ENCODE measurements at regions not wholly inside any gene's neighbourhood (a gene's known extent, or its start where the extent isn't known, plus 50 kb on each side); places are given as distances from the start of the nearest gene placed in this dataset.

DNA sequence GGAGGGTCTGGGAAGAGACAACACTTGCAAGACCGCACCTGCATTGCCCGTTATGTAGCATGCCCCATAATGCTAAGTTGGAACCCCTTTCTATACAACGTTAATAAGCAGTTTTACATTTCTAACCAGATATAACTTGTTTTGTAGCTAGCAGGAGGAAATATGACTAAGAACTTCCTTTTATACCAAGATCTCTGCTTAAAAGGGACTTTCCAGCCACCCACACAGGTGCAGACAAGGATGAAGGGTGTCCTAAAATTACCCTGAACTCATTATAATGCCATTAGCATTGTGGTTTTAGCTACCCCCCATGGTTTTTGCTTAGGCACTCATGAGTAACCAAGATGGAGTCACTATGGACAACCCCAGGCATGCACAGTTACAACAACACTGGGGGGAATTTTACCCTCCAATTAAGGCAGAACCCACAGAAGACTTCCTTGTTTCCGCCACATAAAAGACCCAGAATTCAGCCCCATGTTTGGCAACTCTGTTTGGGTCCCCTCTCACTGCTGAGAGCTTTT is 362.8 kb downstream of the CBLN2 start:
- H3K36me3 ChIP-seq, result no peaks in the 10 kb centered on the region
- DNase-seq, result no peak
- intact Hi-C loops (cut with DNase I; ENCODE audit: low total_unique reads) (no loop called here), in situ Hi-C loops (cut with MboI; ENCODE audit: low sequenced_read_pairs in 4 of 4) (no loop called here)
- H3K4me1 ChIP-seq, result no peaks in the 10 kb centered on the region
- TF ChIP-seq CTCF (IDR thresholded peaks at IDR 0.05 in 4 of 5, conservative IDR thresholded peaks at IDR 0.05 in 1 of 5), result no peak
- TF ChIP-seq POLR2A (IDR thresholded peaks at IDR 0.05), result no peak
- no peak overlapping the region for H3K27ac ChIP-seq
- H3K27me3 ChIP-seq, result no peaks in the 10 kb centered on the region
- H3K9me3 ChIP-seq, result no peaks in the 10 kb centered on the region
- ATAC-seq, result no peak
- H3K4me3 ChIP-seq, result no peak overlapping the region

DNA sequence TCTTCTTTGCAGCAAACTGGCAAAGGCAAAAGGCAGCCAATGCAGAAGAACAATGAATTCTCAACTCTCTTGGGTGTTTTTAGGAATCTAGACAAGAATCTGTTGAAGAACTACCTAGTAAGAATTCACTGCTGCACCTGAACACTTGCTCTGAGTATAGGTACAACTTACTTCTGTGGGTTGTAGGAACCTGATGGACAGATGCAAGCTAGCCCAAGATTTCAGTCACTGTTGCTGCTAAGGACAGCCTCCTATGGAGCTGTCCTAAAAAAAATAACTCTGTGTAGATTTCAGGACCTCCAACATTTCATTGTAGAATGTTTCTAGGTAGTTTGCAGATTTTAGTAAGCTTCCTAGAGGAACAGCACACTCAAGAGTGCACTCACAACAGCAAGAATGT is 363.5 kb downstream of the CBLN2 start:
- Histone ChIP-seq H3K9me3 (no peaks in the 10 kb centered on the region), H3K27me3 (no peaks in the 10 kb centered on the region), H3K4me1 (no peaks in the 10 kb centered on the region), H3K36me3 (no peaks in the 10 kb centered on the region), H3K4me3 (no peak overlapping the region), H3K27ac (no peak overlapping the region)
- intact Hi-C loops (cut with DNase I; ENCODE audit: low total_unique reads), result no loop called here
- TF ChIP-seq CTCF (IDR thresholded peaks at IDR 0.05 in 4 of 5, conservative IDR thresholded peaks at IDR 0.05 in 1 of 5), result no peak
- DNase-seq (no peak), ATAC-seq (no peak)
- in situ Hi-C loops (cut with MboI; ENCODE audit: low sequenced_read_pairs in 4 of 4), result no loop called here

- H3K4me1 ChIP-seq, result no peaks in the 10 kb centered on the region
- H3K4me3 ChIP-seq, result no peak overlapping the region
- intact Hi-C loops (cut with DNase I; ENCODE audit: low total_unique reads), result no loop called here
- H3K9me3 ChIP-seq, result no peaks in the 10 kb centered on the region
- ATAC-seq (no peak), DNase-seq (no peak)
- no peak for TF ChIP-seq CTCF (IDR thresholded peaks at IDR 0.05 in 4 of 5, conservative IDR thresholded peaks at IDR 0.05 in 1 of 5)
- no peak for TF ChIP-seq POLR2A (IDR thresholded peaks at IDR 0.05)
- in situ Hi-C loops (cut with MboI; ENCODE audit: low sequenced_read_pairs in 4 of 4), result no loop called here
- H3K27me3 ChIP-seq, result no peaks in the 10 kb centered on the region
- no peak overlapping the region for H3K27ac ChIP-seq
- no peaks in the 10 kb centered on the region for H3K36me3 ChIP-seq
These were observed 369.0 kb downstream of the CBLN2 start for GRCh38 chr18:72174972-72175649.

- Histone ChIP-seq H3K27ac (no peak overlapping the region), H3K9me3 (no peaks in the 10 kb centered on the region), H3K4me3 (no peak overlapping the region), H3K4me1 (no peaks in the 10 kb centered on the region), H3K27me3 (no peaks in the 10 kb centered on the region), H3K36me3 (no peaks in the 10 kb centered on the region)
- no peak for ATAC-seq
- in situ Hi-C loops (cut with MboI; ENCODE audit: low sequenced_read_pairs in 4 of 4), result no loop called here
- TF ChIP-seq CTCF (IDR thresholded peaks at IDR 0.05 in 4 of 5, conservative IDR thresholded peaks at IDR 0.05 in 1 of 5), result no peak
- no peak for TF ChIP-seq POLR2A (IDR thresholded peaks at IDR 0.05)
- no peak for DNase-seq
- intact Hi-C loops (cut with DNase I; ENCODE audit: low total_unique reads), result no loop called here
These were observed 372.5 kb downstream of the CBLN2 start for GRCh38 chr18:72171596-72171995.

- DNase-seq (no peak), ATAC-seq (no peak)
- no peak overlapping the region for H3K27ac ChIP-seq
- no peaks in the 10 kb centered on the region for H3K27me3 ChIP-seq
- no peaks in the 10 kb centered on the region for H3K36me3 ChIP-seq
- intact Hi-C loops (cut with DNase I; ENCODE audit: low total_unique reads), result no loop called here
- no peak overlapping the region for H3K4me3 ChIP-seq
- TF ChIP-seq CTCF (IDR thresholded peaks at IDR 0.05 in 4 of 5, conservative IDR thresholded peaks at IDR 0.05 in 1 of 5) (no peak), POLR2A (IDR thresholded peaks at IDR 0.05) (no peak)
- H3K9me3 ChIP-seq, result no peaks in the 10 kb centered on the region
- H3K4me1 ChIP-seq, result no peaks in the 10 kb centered on the region
- in situ Hi-C loops (cut with MboI; ENCODE audit: low sequenced_read_pairs in 4 of 4), result no loop called here
These were observed 382.5 kb downstream of the CBLN2 start for GRCh38 chr18:72161691-72162090.
